ENCODE measurements at regions not wholly inside any gene's neighbourhood (a gene's known extent, or its start where the extent isn't known, plus 50 kb on each side); places are given as distances from the start of the nearest gene placed in this dataset.

- H3K36me3 Mint-ChIP-seq (ENCODE audit: low read depth): no peaks in the 10 kb centered on the region
- no peak for TF ChIP-seq CTCF (IDR thresholded peaks at IDR 0.05; ENCODE audit: unreplicated experiment in 3 of 3)
- no peaks in the 10 kb centered on the region for H3K9me3 Mint-ChIP-seq
- H3K4me3 Mint-ChIP-seq: no peak overlapping the region
- H3K27me3 Mint-ChIP-seq (ENCODE audit: low read depth): no peaks in the 10 kb centered on the region
- H3K4me1 Mint-ChIP-seq: no peaks in the 10 kb centered on the region
- no peak overlapping the region for H3K27ac Mint-ChIP-seq
Observed at GRCh38 chr12:89111964-89112363, 240.3 kb downstream of the DUSP6 start.

DNA sequence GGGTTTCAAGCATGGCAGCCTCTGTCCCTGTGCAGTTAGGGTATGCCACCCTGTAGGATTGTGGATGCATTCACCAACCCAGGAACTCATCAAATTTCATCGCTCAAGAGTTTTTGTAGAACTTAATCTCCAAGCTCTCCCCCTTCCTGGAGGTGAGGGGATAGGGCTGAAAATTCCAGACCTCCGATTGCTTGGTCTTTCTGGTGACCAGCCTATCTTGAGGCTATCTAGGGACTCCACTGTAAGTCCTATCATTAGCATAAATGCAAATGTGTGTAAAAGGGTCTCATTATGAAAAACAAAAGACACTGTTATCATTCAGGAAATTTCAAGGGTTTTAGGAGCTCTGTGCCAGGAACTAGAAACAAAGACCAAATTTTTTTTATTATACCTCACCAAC is 244.0 kb downstream of the DUSP6 start:
- TF ChIP-seq CTCF (IDR thresholded peaks at IDR 0.05; ENCODE audit: unreplicated experiment in 3 of 3): no peak
- H3K9me3 Mint-ChIP-seq: no peaks in the 10 kb centered on the region
- no peaks in the 10 kb centered on the region for H3K27me3 Mint-ChIP-seq (ENCODE audit: low read depth)
- H3K4me3 Mint-ChIP-seq: no peak overlapping the region
- no peak overlapping the region for H3K27ac Mint-ChIP-seq
- H3K36me3 Mint-ChIP-seq (ENCODE audit: low read depth): no peaks in the 10 kb centered on the region
- no peaks in the 10 kb centered on the region for H3K4me1 Mint-ChIP-seq

- no peaks in the 10 kb centered on the region for H3K4me1 Mint-ChIP-seq
Observed at GRCh38 chr12:89106950-89107349, 245.4 kb downstream of the DUSP6 start.

GRCh38 chr12:89105243-89105642 is 247.1 kb downstream of the DUSP6 start:
- Mint-ChIP-seq H3K27me3 (ENCODE audit: low read depth) (no peaks in the 10 kb centered on the region), H3K4me1 (peaks cover 9% of the 10 kb centered on the region), H3K9me3 (no peaks in the 10 kb centered on the region), H3K27ac (no peak overlapping the region), H3K36me3 (ENCODE audit: low read depth) (no peaks in the 10 kb centered on the region), H3K4me3 (no peak overlapping the region)
- no peak for TF ChIP-seq CTCF (IDR thresholded peaks at IDR 0.05; ENCODE audit: unreplicated experiment in 3 of 3)

More at GRCh38 chr12:89106950-89107349, 245.4 kb downstream of the DUSP6 start:
- TF ChIP-seq CTCF (IDR thresholded peaks at IDR 0.05; ENCODE audit: unreplicated experiment in 3 of 3): no peak
- no peak overlapping the region for H3K27ac Mint-ChIP-seq
- H3K4me3 Mint-ChIP-seq: no peak overlapping the region
- no peaks in the 10 kb centered on the region for H3K9me3 Mint-ChIP-seq
- H3K36me3 Mint-ChIP-seq (ENCODE audit: low read depth): no peaks in the 10 kb centered on the region
- no peaks in the 10 kb centered on the region for H3K27me3 Mint-ChIP-seq (ENCODE audit: low read depth)

- no peaks in the 10 kb centered on the region for H3K27me3 Mint-ChIP-seq (ENCODE audit: low read depth)
- no peaks in the 10 kb centered on the region for H3K9me3 Mint-ChIP-seq
- TF ChIP-seq CTCF (IDR thresholded peaks at IDR 0.05; ENCODE audit: unreplicated experiment in 3 of 3): no peak
- H3K4me3 Mint-ChIP-seq: no peak overlapping the region
- no peak overlapping the region for H3K27ac Mint-ChIP-seq
- H3K4me1 Mint-ChIP-seq: peaks cover 20% of the 10 kb centered on the region
- no peaks in the 10 kb centered on the region for H3K36me3 Mint-ChIP-seq (ENCODE audit: low read depth)
Observed at GRCh38 chr12:89103831-89104230, 248.5 kb downstream of the DUSP6 start.

GRCh38 chr12:89101440-89101839 is 250.9 kb downstream of the DUSP6 start:
- Mint-ChIP-seq H3K36me3 (ENCODE audit: low read depth) (no peaks in the 10 kb centered on the region), H3K27me3 (ENCODE audit: low read depth) (no peaks in the 10 kb centered on the region), H3K27ac (no peak overlapping the region), H3K4me3 (no peak overlapping the region), H3K4me1 (peaks cover 26% of the 10 kb centered on the region), H3K9me3 (no peaks in the 10 kb centered on the region)
- TF ChIP-seq CTCF (IDR thresholded peaks at IDR 0.05; ENCODE audit: unreplicated experiment in 3 of 3): no peak
